ENCODE measurements at regions not wholly inside any gene's neighbourhood (a gene's known extent, or its start where the extent isn't known, plus 50 kb on each side); places are given as distances from the start of the nearest gene placed in this dataset.

GRCh38 chr4:14478504-14478903, 523.8 kb upstream of the CPEB2 start:
- H3K4me1 ChIP-seq (ENCODE audit: insufficient read depth, insufficient read length), result no peaks in the 10 kb centered on the region
- no peaks in the 10 kb centered on the region for H3K36me3 ChIP-seq (ENCODE audit: insufficient read depth, insufficient read length, low read length)
- 0 out of 2 replicates have a peak, but pooled peaks cover 4% of the 10 kb centered on the region for H3K9me3 ChIP-seq (ENCODE audit: insufficient read depth, low read length)
- TF ChIP-seq ZNF274 (IDR thresholded peaks at IDR 0.05; ENCODE audit: low read depth, low read length), result no peak
- TF ChIP-seq SUZ12 (IDR thresholded peaks at IDR 0.05; ENCODE audit: extremely low read depth, insufficient read depth, insufficient read length), result no peak
- TF ChIP-seq YY1 (IDR thresholded peaks at IDR 0.05; ENCODE audit: insufficient read depth, insufficient read length), result no peak
- H3K27me3 ChIP-seq (ENCODE audit: insufficient read depth, insufficient read length), result no peaks in the 10 kb centered on the region
- DNase-seq (ENCODE audit: low read depth, low spot score), result no peak
- no peak overlapping the region for H3K9ac ChIP-seq (ENCODE audit: insufficient read length, low read depth)
- no peak overlapping the region for H3K4me3 ChIP-seq (ENCODE audit: insufficient read length, low read depth)

- Histone ChIP-seq H3K4me1 (ENCODE audit: insufficient read depth, insufficient read length) (no peaks in the 10 kb centered on the region), H3K9me3 (ENCODE audit: insufficient read depth, low read length) (no peaks in the 10 kb centered on the region), H3K36me3 (ENCODE audit: insufficient read depth, insufficient read length, low read length) (no peaks in the 10 kb centered on the region), H3K4me3 (ENCODE audit: insufficient read length, low read depth) (no peak overlapping the region), H3K27me3 (ENCODE audit: insufficient read depth, insufficient read length) (no peaks in the 10 kb centered on the region), H3K9ac (ENCODE audit: insufficient read length, low read depth) (no peak overlapping the region)
- TF ChIP-seq YY1 (IDR thresholded peaks at IDR 0.05; ENCODE audit: insufficient read depth, insufficient read length), result no peak
- TF ChIP-seq ZNF274 (IDR thresholded peaks at IDR 0.05; ENCODE audit: low read depth, low read length), result no peak
- TF ChIP-seq SUZ12 (IDR thresholded peaks at IDR 0.05; ENCODE audit: extremely low read depth, insufficient read depth, insufficient read length), result no peak
- DNase-seq (ENCODE audit: low read depth, low spot score), result no peak
Observed at GRCh38 chr4:14496408-14496807, 505.9 kb upstream of the CPEB2 start.

DNA sequence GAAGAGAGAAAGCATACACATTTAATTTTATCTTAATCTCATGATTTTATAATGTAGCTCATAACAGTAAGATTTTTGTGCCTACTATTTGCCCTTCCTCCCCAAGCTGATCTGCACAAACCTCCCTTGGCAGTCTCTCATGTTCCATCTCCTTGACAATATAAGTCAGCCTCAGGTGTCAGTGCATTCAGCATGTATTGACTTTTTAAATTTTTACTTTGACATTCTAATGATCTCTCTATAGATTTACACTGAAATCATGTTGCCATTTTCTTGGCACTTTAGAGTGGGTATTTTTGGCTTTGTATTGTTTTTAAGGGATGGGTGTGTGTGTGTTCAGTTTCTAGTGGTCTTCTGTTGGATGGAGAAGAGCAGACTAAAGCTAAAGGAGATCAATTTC, 505.3 kb upstream of the CPEB2 start:
- DNase-seq (ENCODE audit: low read depth, low spot score), result no peak
- H3K27me3 ChIP-seq (ENCODE audit: insufficient read depth, insufficient read length), result no peaks in the 10 kb centered on the region
- no peaks in the 10 kb centered on the region for H3K36me3 ChIP-seq (ENCODE audit: insufficient read depth, insufficient read length, low read length)
- no peaks in the 10 kb centered on the region for H3K9me3 ChIP-seq (ENCODE audit: insufficient read depth, low read length)
- no peak overlapping the region for H3K9ac ChIP-seq (ENCODE audit: insufficient read length, low read depth)
- TF ChIP-seq YY1 (IDR thresholded peaks at IDR 0.05; ENCODE audit: insufficient read depth, insufficient read length) (no peak), SUZ12 (IDR thresholded peaks at IDR 0.05; ENCODE audit: extremely low read depth, insufficient read depth, insufficient read length) (no peak), ZNF274 (IDR thresholded peaks at IDR 0.05; ENCODE audit: low read depth, low read length) (no peak)
- no peaks in the 10 kb centered on the region for H3K4me1 ChIP-seq (ENCODE audit: insufficient read depth, insufficient read length)
- no peak overlapping the region for H3K4me3 ChIP-seq (ENCODE audit: insufficient read length, low read depth)

DNA sequence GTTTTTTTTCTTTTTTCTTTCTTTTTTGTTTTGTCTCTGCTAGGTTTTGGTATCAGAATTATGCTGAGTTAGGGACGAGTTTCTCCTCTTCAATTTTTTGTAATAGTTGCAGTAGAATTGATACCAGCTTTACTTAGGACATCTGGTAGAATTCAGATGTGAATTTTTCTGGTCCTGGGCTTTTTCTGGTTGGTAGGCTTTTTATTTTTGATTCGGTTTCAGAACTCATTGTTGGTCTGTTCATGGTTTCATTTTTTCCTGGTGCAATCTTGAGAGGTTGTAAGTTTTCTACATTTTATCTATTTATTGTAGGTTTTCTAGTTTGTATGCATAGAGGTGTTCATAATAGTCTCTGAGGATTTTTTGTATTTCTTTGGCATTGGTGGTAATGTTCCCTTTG, 498.1 kb upstream of the CPEB2 start:
- no peaks in the 10 kb centered on the region for H3K9me3 ChIP-seq (ENCODE audit: insufficient read depth, low read length)
- no peak overlapping the region for H3K4me3 ChIP-seq (ENCODE audit: insufficient read length, low read depth)
- H3K27me3 ChIP-seq (ENCODE audit: insufficient read depth, insufficient read length), result no peaks in the 10 kb centered on the region
- DNase-seq (ENCODE audit: low read depth, low spot score), result no peak
- no peaks in the 10 kb centered on the region for H3K4me1 ChIP-seq (ENCODE audit: insufficient read depth, insufficient read length)
- H3K36me3 ChIP-seq (ENCODE audit: insufficient read depth, insufficient read length, low read length), result no peaks in the 10 kb centered on the region
- no peak overlapping the region for H3K9ac ChIP-seq (ENCODE audit: insufficient read length, low read depth)
- TF ChIP-seq ZNF274 (IDR thresholded peaks at IDR 0.05; ENCODE audit: low read depth, low read length), result no peak
- TF ChIP-seq YY1 (IDR thresholded peaks at IDR 0.05; ENCODE audit: insufficient read depth, insufficient read length), result no peak
- no peak for TF ChIP-seq SUZ12 (IDR thresholded peaks at IDR 0.05; ENCODE audit: extremely low read depth, insufficient read depth, insufficient read length)

GRCh38 chr4:14513471-14513870, 488.8 kb upstream of the CPEB2 start:
- H3K9me3 ChIP-seq (ENCODE audit: insufficient read depth, low read length), result no peaks in the 10 kb centered on the region
- DNase-seq (ENCODE audit: low read depth, low spot score), result no peak
- TF ChIP-seq YY1 (IDR thresholded peaks at IDR 0.05; ENCODE audit: insufficient read depth, insufficient read length) (no peak), ZNF274 (IDR thresholded peaks at IDR 0.05; ENCODE audit: low read depth, low read length) (no peak), SUZ12 (IDR thresholded peaks at IDR 0.05; ENCODE audit: extremely low read depth, insufficient read depth, insufficient read length) (no peak)

DNA sequence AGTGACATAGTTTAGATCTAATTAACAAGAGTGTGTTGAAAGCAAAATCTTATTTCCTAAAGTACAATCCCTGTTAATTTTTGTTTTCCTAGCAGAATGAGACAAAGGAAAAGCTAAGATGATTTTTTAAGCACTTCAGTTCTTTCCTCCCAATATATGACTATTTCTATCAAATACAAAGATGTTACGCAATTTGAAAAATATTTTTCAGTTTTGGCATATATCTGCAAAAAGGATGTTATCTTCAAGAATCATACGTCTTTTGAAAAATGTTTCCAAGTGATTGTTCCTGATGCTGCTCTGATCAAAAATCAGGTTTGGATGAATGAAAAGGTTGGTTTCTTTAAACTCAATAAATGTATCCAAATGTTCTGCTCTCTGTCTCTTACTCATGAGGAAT, 486.7 kb upstream of the CPEB2 start:
- H3K4me3 ChIP-seq (ENCODE audit: insufficient read length, low read depth), result no peak overlapping the region

More at GRCh38 chr4:14513471-14513870, 488.8 kb upstream of the CPEB2 start:
- Histone ChIP-seq H3K27me3 (ENCODE audit: insufficient read depth, insufficient read length) (no peaks in the 10 kb centered on the region), H3K9ac (ENCODE audit: insufficient read length, low read depth) (no peak overlapping the region), H3K4me1 (ENCODE audit: insufficient read depth, insufficient read length) (no peaks in the 10 kb centered on the region), H3K36me3 (ENCODE audit: insufficient read depth, insufficient read length, low read length) (no peaks in the 10 kb centered on the region), H3K4me3 (ENCODE audit: insufficient read length, low read depth) (no peak overlapping the region)

DNA sequence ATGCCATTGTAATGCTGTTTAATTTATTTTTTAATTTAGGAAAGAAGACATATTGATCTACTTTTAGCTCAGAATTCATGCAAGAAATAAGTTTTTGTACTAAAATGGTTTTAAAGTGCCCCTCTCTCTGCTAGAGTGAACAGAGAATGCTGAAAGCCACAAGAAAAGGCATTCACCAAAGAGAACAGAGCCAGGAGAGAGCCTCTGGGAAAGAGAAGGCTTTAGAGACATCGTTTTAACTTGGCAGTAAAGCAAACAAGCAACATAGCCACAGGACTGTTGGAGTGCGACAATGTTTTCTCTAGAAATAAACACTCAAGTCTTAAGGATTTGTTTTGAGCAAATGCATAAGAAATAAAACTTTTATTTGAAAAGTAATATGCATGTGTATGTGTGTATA, 484.1 kb upstream of the CPEB2 start:
- no peaks in the 10 kb centered on the region for H3K36me3 ChIP-seq (ENCODE audit: insufficient read depth, insufficient read length, low read length)
- H3K4me1 ChIP-seq (ENCODE audit: insufficient read depth, insufficient read length), result no peaks in the 10 kb centered on the region
- no peak for DNase-seq (ENCODE audit: low read depth, low spot score)
- H3K9me3 ChIP-seq (ENCODE audit: insufficient read depth, low read length), result peaks cover 7% of the 10 kb centered on the region
- H3K27me3 ChIP-seq (ENCODE audit: insufficient read depth, insufficient read length), result no peaks in the 10 kb centered on the region
- TF ChIP-seq ZNF274 (IDR thresholded peaks at IDR 0.05; ENCODE audit: low read depth, low read length), result no peak
- TF ChIP-seq YY1 (IDR thresholded peaks at IDR 0.05; ENCODE audit: insufficient read depth, insufficient read length), result no peak
- TF ChIP-seq SUZ12 (IDR thresholded peaks at IDR 0.05; ENCODE audit: extremely low read depth, insufficient read depth, insufficient read length), result no peak
- no peak overlapping the region for H3K4me3 ChIP-seq (ENCODE audit: insufficient read length, low read depth)
- no peak overlapping the region for H3K9ac ChIP-seq (ENCODE audit: insufficient read length, low read depth)

More for the DNA sequence above, 486.7 kb upstream of the CPEB2 start:
- Histone ChIP-seq H3K27me3 (ENCODE audit: insufficient read depth, insufficient read length) (no peaks in the 10 kb centered on the region), H3K9me3 (ENCODE audit: insufficient read depth, low read length) (no peaks in the 10 kb centered on the region), H3K9ac (ENCODE audit: insufficient read length, low read depth) (no peak overlapping the region), H3K4me1 (ENCODE audit: insufficient read depth, insufficient read length) (no peaks in the 10 kb centered on the region), H3K36me3 (ENCODE audit: insufficient read depth, insufficient read length, low read length) (no peaks in the 10 kb centered on the region)
- TF ChIP-seq SUZ12 (IDR thresholded peaks at IDR 0.05; ENCODE audit: extremely low read depth, insufficient read depth, insufficient read length) (no peak), YY1 (IDR thresholded peaks at IDR 0.05; ENCODE audit: insufficient read depth, insufficient read length) (no peak), ZNF274 (IDR thresholded peaks at IDR 0.05; ENCODE audit: low read depth, low read length) (no peak)
- no peak for DNase-seq (ENCODE audit: low read depth, low spot score)

Data from NT2/D1 (cell line).